PC-3 (cell line): ENCODE measurements at regions not wholly inside any gene's neighbourhood (a gene's known extent, or its start where the extent isn't known, plus 50 kb on each side); places are given as distances from the start of the nearest gene placed in this dataset.

Experiments
- EZH2 ChIP-seq: fragments of 300-600 bp; sonication (generic); IDR thresholded peaks from one replicate; pipeline ENCODE4 v1.6.1; 2017; ENCODE audit warnings: antibody characterized with exemption, mild to moderate bottlenecking, low read length; ENCODE audit not compliant: unreplicated experiment
- TF ChIP-seq, protein P1 (sequence below): fragments of 300-600 bp; sonication (generic); conservative IDR thresholded peaks from 2 replicates; pipeline ENCODE4 v1.5.1; 2017; ENCODE audit warnings: antibody characterized with exemption, low read depth, mild to moderate bottlenecking, low read length

DNA sequence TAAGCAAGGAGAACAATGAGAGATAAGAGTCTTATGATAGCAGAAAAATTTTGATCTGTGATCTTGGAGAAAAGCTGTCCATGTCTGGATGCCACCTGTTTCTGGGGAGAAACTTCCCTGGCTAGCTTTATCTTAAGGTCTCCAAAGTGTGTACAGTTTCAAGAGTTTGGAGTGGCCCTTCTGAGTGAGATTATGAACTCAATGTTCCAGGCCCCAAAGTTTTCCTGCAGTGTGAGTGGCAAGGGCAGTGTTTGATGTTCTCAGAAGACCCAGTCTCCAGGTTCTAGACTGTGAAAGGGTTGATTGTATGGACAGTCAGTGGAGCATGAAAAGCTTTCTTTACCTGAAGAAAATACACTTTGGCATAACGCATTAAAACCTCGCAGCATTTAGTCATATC is 121.7 kb downstream of the OLIG3 start:
- TF ChIP-seq, protein P1, sequence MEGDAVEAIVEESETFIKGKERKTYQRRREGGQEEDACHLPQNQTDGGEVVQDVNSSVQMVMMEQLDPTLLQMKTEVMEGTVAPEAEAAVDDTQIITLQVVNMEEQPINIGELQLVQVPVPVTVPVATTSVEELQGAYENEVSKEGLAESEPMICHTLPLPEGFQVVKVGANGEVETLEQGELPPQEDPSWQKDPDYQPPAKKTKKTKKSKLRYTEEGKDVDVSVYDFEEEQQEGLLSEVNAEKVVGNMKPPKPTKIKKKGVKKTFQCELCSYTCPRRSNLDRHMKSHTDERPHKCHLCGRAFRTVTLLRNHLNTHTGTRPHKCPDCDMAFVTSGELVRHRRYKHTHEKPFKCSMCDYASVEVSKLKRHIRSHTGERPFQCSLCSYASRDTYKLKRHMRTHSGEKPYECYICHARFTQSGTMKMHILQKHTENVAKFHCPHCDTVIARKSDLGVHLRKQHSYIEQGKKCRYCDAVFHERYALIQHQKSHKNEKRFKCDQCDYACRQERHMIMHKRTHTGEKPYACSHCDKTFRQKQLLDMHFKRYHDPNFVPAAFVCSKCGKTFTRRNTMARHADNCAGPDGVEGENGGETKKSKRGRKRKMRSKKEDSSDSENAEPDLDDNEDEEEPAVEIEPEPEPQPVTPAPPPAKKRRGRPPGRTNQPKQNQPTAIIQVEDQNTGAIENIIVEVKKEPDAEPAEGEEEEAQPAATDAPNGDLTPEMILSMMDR = no peak
- no peak for TF ChIP-seq EZH2
